Stimulated activated memory B cell treated with anti-CD40 and anti-IgM and Interleukin-4, amounts not matched to agents 10 μg/mL and 1 μg/mL and 100 μg/mL, for 72 hours (primary cell): ENCODE measurements at regions not wholly inside any gene's neighbourhood (a gene's known extent, or its start where the extent isn't known, plus 50 kb on each side); places are given as distances from the start of the nearest gene placed in this dataset.

Experiments
- ATAC-seq: fragments of 150-1000 bp; cut with Tn5 transposase; 2 replicates; pipeline ENCODE4 v1.10.0; 2021
- H3K27ac Mint-ChIP-seq: one replicate; pipeline ENCODE4 v1.8.0; 2022; ENCODE audit warnings: mild to moderate bottlenecking, mixed read lengths
- H3K27me3 Mint-ChIP-seq: one replicate; pipeline ENCODE4 v1.8.0; 2022; ENCODE audit warnings: mixed read lengths
- H3K36me3 Mint-ChIP-seq: one replicate; pipeline ENCODE4 v1.8.0; 2022; ENCODE audit warnings: mixed read lengths
- H3K4me1 Mint-ChIP-seq: one replicate; pipeline ENCODE4 v1.8.0; 2022; ENCODE audit warnings: mixed read lengths
- H3K4me3 Mint-ChIP-seq: one replicate; pipeline ENCODE4 v1.8.0; 2022; ENCODE audit warnings: mild to moderate bottlenecking, moderate library complexity, mixed read lengths
- H3K9me3 Mint-ChIP-seq: one replicate; pipeline ENCODE4 v1.8.0; 2022; ENCODE audit warnings: mixed read lengths

DNA sequence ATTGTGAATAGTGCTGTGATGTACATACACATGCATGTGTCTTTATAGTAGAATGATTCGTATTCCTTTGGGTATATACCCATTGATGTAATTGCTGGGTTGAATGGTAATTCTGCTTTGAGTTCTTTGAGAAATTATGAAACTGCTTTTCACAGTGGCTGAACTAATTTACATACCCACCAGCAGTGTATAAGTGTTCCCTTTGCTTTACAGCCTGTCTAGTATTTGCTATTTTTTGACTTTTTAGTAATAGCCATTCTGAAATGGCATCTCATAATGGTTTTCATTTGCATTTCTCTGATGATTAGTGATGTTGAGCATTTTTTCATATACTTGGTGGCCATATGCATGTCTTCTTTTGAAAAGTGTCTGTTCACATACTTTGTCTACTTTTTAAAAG is 54.5 kb upstream of the FAM78B start:
- Mint-ChIP-seq H3K27ac (no peak overlapping the region), H3K4me3 (no peak overlapping the region), H3K4me1 (no peaks in the 10 kb centered on the region), H3K9me3 (peaks cover 29% of the 10 kb centered on the region), H3K36me3 (peaks cover 5% of the 10 kb centered on the region), H3K27me3 (peaks cover 19% of the 10 kb centered on the region)
- ATAC-seq, result no peak

DNA sequence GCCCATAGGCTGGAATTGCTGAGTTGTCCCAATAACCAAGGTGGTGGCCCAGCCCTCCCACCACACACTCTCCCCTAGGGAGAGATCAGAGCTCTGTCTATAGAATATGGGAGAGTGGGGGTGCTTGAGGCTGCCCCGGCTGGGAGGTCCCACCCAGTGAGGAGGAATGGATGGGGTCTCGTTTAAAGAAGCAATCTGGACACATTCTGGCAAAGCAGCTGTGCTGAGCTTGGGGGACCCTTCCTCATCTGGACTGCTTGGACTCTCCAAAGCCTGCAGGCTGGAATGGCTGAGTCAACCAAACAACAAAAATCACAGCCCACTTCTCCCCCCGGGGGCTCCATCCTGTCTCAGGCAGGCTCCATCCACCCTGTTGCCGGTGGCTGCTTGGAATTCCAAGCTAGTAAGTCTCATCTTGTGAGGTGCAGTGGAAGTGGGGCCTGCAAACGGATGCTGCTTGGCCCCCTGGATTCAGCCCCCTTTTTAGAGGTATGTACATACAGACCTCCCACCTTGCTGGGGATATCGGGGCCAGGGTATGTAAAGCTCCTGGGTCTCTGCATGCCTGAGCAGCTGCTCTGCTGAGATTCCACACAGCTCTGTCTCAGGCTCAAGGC is 67.1 kb upstream of the FAM78B start:
- Mint-ChIP-seq H3K4me1 (no peaks in the 10 kb centered on the region), H3K36me3 (no peaks in the 10 kb centered on the region), H3K27me3 (peaks cover 7% of the 10 kb centered on the region), H3K27ac (no peak overlapping the region), H3K4me3 (no peak overlapping the region), H3K9me3 (peaks cover 23% of the 10 kb centered on the region)
- ATAC-seq, result no peak

DNA sequence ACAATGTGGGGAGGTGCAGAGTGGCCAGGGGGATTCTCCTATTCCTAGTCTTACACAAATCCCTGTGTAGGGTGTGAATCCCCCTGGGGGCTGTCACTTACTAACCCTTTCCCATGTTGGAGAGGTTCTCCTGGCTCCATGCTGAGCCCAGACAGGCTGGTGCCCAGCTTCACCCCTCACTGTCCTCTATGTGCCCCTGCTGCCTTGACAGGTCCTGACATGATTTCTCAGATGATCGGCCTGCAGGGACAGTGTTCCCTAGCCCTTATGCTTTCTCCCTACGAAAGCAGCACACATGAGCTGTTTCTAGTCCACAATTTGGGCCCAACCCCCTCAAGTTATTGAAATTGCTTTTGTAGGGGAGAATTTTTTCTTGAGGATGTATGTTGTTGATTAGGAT is 68.9 kb upstream of the FAM78B start:
- ATAC-seq, result no peak
- no peak overlapping the region for H3K4me3 Mint-ChIP-seq
- no peaks in the 10 kb centered on the region for H3K36me3 Mint-ChIP-seq

DNA sequence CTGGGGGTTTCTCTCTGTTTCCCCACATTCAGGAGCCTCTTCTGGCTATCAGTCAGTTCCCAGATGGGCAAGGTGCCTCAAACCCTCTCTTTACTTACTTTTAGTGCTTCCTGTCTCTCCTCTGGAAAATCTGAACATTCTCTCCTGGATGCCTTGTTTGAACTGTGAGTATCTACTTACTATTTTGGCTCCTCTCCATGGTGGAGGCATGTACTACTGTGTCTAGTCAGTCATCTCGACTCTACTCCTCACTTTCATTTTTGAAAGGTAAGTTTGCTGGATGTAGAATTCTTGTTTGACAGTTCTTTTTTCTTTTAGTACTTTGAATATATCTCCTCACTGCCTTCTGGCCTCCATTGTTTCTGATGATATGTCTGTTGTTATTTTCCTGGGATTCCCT is 70.9 kb upstream of the FAM78B start:
- peaks cover 7% of the 10 kb centered on the region for H3K9me3 Mint-ChIP-seq
- no peaks in the 10 kb centered on the region for H3K4me1 Mint-ChIP-seq
- no peak for ATAC-seq
- H3K36me3 Mint-ChIP-seq, result no peaks in the 10 kb centered on the region
- H3K27me3 Mint-ChIP-seq, result no peaks in the 10 kb centered on the region
- no peak overlapping the region for H3K27ac Mint-ChIP-seq
- no peak overlapping the region for H3K4me3 Mint-ChIP-seq

More for the DNA sequence above, 68.9 kb upstream of the FAM78B start:
- H3K4me1 Mint-ChIP-seq, result no peaks in the 10 kb centered on the region
- peaks cover 7% of the 10 kb centered on the region for H3K27me3 Mint-ChIP-seq
- no peak overlapping the region for H3K27ac Mint-ChIP-seq
- peaks cover 15% of the 10 kb centered on the region for H3K9me3 Mint-ChIP-seq

DNA sequence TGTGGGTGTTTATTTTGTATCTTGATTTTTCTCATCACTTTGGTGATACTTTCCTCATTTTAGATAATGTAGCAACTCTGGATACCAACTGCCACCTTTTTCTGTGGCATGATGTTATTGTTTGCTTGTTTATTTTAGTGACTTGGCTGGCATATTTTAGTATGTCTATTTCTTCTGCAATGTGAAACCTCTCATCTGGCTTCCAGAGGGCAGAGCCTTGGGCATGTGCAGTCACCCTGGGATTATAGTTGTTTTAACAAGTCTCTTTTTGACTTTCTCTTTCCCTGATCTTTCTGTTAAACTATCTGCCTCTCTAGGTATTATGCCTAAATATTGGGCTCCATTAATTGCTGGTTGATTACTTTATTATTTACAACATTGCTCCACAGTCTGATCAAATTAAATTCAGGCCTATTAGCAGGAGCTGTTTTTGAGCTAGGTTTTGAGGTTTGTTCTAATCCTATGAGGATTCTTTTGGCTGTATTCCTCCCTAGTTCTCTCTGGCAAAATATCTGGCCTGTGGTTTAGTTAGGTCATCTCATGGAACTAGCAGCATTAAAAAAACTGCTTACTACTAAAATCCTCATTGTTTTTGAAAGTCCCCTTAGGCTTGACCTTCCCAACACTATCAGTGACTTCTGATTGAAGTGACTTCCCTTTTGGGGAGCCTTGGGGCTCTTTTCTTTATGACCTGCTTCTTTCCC is 86.4 kb upstream of the FAM78B start:
- Mint-ChIP-seq H3K9me3 (peaks cover 20% of the 10 kb centered on the region), H3K4me3 (no peak overlapping the region), H3K27ac (no peak overlapping the region), H3K36me3 (no peaks in the 10 kb centered on the region), H3K27me3 (peaks cover 6% of the 10 kb centered on the region), H3K4me1 (no peaks in the 10 kb centered on the region)
- ATAC-seq, result no peak

DNA sequence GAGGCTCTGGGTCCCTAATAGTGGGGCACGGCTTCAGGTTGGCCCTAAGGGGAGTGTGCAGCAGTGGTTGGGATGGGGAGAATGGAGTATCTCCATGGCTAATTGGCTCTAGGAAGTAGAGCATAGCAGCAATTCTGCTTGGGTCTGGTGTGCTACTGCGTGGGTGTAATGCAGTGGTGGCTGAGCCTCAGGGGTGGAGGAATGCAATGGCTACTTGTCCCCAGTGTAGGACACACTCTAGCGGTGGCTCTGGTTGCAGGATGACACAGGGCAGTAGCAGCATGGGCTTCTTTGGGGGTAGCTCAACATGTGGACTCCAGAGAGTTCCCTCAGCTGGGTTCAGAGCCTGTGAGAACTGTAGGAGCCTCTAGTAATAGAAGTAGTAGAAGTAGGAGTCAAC is 91.2 kb upstream of the FAM78B start:
- no peaks in the 10 kb centered on the region for H3K27me3 Mint-ChIP-seq

DNA sequence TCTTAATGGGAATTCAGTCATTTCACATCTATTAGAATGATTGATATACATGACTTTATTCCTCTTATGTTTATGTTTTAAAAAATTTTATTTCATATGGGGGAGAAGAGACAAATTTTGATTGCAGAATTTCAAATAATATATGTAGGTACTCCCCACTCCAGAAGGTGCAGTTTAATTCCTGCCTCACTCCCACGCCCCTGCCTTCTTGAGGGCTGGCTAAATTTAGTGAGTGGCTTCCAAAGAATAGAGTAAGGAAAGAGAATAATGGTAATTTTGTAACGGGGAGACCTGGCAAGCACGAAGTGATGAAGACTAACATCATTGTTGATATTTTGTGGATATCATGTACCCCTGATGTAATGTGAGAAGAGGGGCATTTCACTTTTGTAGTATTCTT is 94.7 kb upstream of the FAM78B start:
- Mint-ChIP-seq H3K36me3 (no peaks in the 10 kb centered on the region), H3K9me3 (peaks cover 2% of the 10 kb centered on the region), H3K4me3 (no peak overlapping the region), H3K27me3 (no peaks in the 10 kb centered on the region), H3K27ac (no peak overlapping the region), H3K4me1 (no peaks in the 10 kb centered on the region)
- no peak for ATAC-seq

More for the DNA sequence above, 91.2 kb upstream of the FAM78B start:
- peak; percentile 16 for ATAC-seq
- peaks cover 14% of the 10 kb centered on the region for H3K9me3 Mint-ChIP-seq
- no peaks in the 10 kb centered on the region for H3K36me3 Mint-ChIP-seq
- H3K4me1 Mint-ChIP-seq, result no peaks in the 10 kb centered on the region
- H3K4me3 Mint-ChIP-seq, result no peak overlapping the region
- no peak overlapping the region for H3K27ac Mint-ChIP-seq

DNA sequence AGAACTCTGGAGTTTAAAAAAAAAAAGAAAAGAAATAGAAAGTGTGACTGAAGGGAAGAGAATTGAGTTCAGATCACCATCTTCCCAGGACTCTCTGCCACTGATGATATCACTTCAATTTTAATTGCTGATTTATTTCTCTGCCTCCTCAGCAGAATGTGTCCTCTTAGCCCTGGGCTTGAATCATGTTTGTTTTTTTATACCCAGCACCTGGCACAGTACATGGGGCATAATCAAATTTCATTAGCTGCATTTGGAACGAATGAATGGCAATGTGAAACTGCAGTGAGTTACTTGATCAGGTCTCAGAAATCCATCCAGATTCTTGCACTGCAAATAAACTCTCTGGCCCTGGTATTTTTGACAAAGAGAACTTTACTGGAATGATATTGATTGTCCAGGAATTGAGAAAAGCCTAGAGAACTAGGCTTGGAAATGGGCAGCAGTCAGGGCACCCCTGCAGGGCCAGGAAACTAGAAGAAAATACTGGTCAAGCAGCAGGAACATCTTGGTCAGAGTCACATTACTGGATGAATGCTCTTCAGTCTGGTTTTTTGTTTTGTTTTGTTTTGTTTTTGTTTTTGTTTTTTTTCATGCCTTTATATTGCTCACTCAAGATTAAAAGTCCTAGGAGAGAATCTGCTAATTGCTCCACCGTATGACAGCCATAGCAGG is 103.8 kb upstream of the FAM78B start:
- no peak overlapping the region for H3K4me3 Mint-ChIP-seq
- H3K36me3 Mint-ChIP-seq, result no peaks in the 10 kb centered on the region
- no peak overlapping the region for H3K27ac Mint-ChIP-seq
- H3K9me3 Mint-ChIP-seq, result peaks cover 6% of the 10 kb centered on the region
- H3K27me3 Mint-ChIP-seq, result peaks cover 1% of the 10 kb centered on the region
- no peaks in the 10 kb centered on the region for H3K4me1 Mint-ChIP-seq
- no peak for ATAC-seq

DNA sequence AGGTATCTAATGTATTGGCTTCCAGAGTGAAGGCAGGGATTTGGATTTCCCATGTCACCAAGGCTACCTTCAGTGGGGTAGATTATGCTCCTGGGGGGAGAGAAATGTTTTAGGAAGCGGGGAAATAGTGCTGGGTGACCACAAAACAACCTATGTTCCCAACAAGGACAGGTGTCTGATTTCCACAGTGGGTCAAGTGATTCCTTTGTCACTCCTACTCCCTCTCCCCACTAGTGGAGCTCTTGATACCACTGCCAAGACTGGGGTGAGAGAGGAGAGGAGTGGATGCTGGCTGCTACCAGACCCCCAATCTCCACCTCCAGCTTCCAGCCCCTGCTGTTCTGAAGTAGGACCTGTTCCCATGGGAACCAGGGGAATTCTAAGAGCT is 104.3 kb upstream of the FAM78B start:
- Mint-ChIP-seq H3K27ac (no peak overlapping the region), H3K27me3 (peaks cover 7% of the 10 kb centered on the region), H3K4me3 (no peak overlapping the region), H3K9me3 (peaks cover 9% of the 10 kb centered on the region), H3K36me3 (no peaks in the 10 kb centered on the region), H3K4me1 (no peaks in the 10 kb centered on the region)
- no peak for ATAC-seq

DNA sequence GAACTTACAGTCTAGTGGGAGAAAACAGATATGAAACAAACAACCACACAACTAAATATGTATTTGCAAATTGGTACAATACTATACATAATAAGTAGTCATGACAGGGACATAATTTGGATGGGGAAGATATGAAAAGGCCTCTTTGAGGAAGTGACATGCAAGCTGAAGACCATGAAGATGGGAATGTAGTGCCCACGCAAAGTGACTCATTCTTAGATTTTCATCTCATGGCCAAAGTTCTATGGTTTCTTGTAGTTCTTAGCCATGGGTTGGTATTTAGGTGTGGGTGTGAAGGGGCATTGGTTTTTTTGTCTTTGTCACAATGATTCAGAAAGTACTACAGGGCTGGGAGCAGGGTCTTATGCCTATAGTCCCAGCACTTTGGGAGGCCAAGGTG is 105.4 kb upstream of the FAM78B start:
- Mint-ChIP-seq H3K9me3 (peaks cover 10% of the 10 kb centered on the region), H3K27ac (no peak overlapping the region), H3K27me3 (peaks cover 9% of the 10 kb centered on the region), H3K4me1 (no peaks in the 10 kb centered on the region), H3K36me3 (no peaks in the 10 kb centered on the region), H3K4me3 (no peak overlapping the region)
- peak; percentile 84 for ATAC-seq

DNA sequence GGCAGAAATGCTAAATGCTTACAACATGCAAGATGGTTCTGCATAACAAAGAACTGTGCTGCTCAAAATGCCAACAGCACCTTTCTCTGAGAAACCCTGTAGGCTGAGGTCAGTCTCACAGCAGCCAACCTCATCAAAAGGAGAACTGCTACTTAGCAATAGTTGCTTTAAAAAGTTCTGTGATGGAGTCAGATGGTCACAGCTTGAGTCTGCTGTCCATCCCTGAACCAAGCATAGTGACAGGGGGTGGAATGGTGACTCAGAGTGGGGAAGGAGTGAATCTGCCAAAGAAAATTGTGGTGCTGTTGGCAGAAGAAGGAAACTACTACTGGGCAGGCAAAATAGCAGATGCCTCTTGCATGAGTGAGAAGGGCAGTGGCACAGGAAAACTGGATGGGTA is 106.0 kb upstream of the FAM78B start:
- H3K36me3 Mint-ChIP-seq, result no peaks in the 10 kb centered on the region
- no peak overlapping the region for H3K27ac Mint-ChIP-seq
- peaks cover 9% of the 10 kb centered on the region for H3K27me3 Mint-ChIP-seq
- H3K4me3 Mint-ChIP-seq, result no peak overlapping the region
- peaks cover 15% of the 10 kb centered on the region for H3K9me3 Mint-ChIP-seq
- peak; percentile 69 for ATAC-seq
- no peaks in the 10 kb centered on the region for H3K4me1 Mint-ChIP-seq

DNA sequence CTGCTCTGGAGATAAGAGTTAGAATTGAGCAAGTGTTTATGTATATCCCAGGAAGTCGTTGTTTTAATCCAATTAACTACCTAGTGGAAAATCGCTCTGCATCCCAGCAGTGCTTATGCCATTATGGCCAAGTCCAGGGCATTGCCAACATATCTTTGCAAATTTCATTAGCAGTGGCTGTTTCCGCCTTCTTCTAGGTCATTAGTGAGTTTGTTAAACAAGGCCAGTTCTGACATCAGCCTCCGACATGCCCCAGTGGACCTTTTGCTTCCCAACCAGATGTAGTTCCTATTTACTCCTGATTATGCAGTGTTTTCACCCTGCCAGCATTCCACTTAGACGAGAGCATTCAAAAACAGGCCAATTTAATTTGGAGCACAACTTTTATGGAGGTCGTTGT is 106.8 kb upstream of the FAM78B start:
- Mint-ChIP-seq H3K4me3 (no peak overlapping the region), H3K27me3 (peaks cover 9% of the 10 kb centered on the region), H3K9me3 (peaks cover 18% of the 10 kb centered on the region), H3K36me3 (no peaks in the 10 kb centered on the region), H3K4me1 (no peaks in the 10 kb centered on the region), H3K27ac (no peak overlapping the region)
- ATAC-seq, result no peak

DNA sequence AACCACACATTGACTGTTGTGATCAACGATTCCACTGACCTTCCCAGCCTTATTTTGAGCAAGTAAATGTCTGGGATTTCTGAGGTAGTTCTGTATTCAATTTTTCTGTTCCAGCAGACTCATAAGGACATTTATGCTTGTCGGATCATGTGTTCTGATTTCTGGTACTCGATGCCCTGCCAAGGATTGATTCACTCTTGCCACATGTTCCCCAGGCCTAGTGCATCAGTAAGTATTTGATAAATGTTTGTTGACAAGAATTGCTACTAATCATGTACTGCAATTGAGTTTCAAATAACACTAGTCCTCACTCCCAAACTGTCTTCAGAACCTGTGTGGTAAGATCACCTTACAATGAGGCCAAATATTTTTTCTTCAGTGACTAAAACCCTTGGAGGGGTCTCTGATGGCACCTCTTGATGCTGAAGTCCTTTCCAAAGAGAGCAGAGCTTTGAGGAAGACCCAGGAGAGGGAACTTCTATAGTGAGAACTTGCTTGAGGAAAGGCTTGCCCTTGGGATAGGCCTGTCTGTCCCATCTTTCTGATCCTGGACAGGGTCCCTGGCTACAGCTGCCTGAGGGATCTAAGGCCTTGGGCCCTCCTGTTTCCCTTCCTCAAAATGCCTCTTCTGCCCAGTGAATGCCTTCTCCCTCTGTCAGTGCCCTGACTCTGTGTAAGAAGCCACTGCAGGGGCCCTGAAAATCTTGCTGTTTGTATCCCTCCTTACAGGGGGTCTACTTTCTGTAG is 115.8 kb upstream of the FAM78B start:
- H3K4me1 Mint-ChIP-seq, result no peaks in the 10 kb centered on the region
- H3K9me3 Mint-ChIP-seq, result peaks cover 7% of the 10 kb centered on the region
- no peak overlapping the region for H3K4me3 Mint-ChIP-seq

DNA sequence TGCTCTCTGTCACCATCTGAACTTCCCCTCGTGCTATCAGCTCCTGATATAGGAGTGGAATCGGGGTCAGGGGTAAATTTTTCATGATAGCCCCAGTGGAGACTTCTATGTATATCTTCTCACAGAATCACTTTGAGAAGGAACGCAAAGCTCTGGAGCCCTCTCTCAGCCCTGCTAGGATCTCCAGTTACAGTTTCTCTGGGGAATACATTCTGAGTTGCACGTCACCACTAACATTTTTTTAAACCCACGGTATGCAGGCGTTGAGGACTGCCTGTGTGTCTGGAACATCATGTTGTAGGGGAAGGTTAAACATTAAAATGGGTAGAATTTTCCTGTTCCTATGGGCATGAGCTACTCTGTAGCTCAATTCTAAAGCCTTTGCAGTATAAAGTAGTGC is 116.4 kb upstream of the FAM78B start:
- H3K9me3 Mint-ChIP-seq, result peaks cover 3% of the 10 kb centered on the region
- no peak overlapping the region for H3K27ac Mint-ChIP-seq
- H3K4me3 Mint-ChIP-seq, result no peak overlapping the region
- H3K36me3 Mint-ChIP-seq, result no peaks in the 10 kb centered on the region
- no peaks in the 10 kb centered on the region for H3K4me1 Mint-ChIP-seq
- H3K27me3 Mint-ChIP-seq, result peaks cover 9% of the 10 kb centered on the region
- ATAC-seq, result no peak

More for the DNA sequence above, 115.8 kb upstream of the FAM78B start:
- H3K27me3 Mint-ChIP-seq, result peaks cover 7% of the 10 kb centered on the region
- H3K27ac Mint-ChIP-seq, result no peak overlapping the region
- H3K36me3 Mint-ChIP-seq, result no peaks in the 10 kb centered on the region
- ATAC-seq, result no peak

DNA sequence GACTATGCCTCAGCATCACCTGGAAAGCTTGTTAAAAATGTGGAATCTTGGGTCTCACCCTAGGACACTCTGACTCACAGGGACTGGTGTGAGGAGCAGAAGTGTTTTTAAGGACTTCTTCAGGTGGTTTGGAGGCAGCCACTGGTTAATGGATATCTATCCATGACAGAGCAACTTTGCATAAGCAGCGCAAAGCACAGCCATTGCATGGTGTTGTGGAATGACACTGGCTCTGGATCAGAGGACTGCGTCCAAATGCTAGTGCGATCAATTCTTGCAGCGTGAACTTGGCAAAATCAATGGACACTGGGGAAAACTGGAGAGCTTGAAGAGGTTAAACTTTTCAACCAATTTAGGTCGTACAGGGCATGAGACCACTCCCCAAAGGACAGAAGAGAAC is 116.8 kb upstream of the FAM78B start:
- Mint-ChIP-seq H3K27me3 (peaks cover 9% of the 10 kb centered on the region), H3K27ac (no peak overlapping the region), H3K4me3 (no peak overlapping the region), H3K4me1 (no peaks in the 10 kb centered on the region), H3K36me3 (no peaks in the 10 kb centered on the region), H3K9me3 (peaks cover 1% of the 10 kb centered on the region)
- ATAC-seq, result no peak
